HG03066 (cell line): ENCODE measurements at regions not wholly inside any gene's neighbourhood (a gene's known extent, or its start where the extent isn't known, plus 50 kb on each side); places are given as distances from the start of the nearest gene placed in this dataset.

Source experiments
- ATAC-seq: cut with Tn5 transposase; IDR thresholded peaks from one replicate; pipeline ENCODE4 v1.9.1; 2021; ENCODE audit warnings: low read depth; ENCODE audit not compliant: unreplicated experiment

- ATAC-seq, result no peak
Measured at GRCh38 chr5:31049936-31050704, 143.4 kb upstream of the CDH6 start.

GRCh38 chr5:31049461-31049860, 144.0 kb upstream of the CDH6 start:
- no peak for ATAC-seq

- ATAC-seq, result no peak
Measured at GRCh38 chr5:31048282-31049270, 144.9 kb upstream of the CDH6 start.

GRCh38 chr5:31047621-31048020, 145.9 kb upstream of the CDH6 start:
- ATAC-seq, result no peak

- no peak for ATAC-seq
Measured at GRCh38 chr5:31047007-31047406, 146.5 kb upstream of the CDH6 start.

GRCh38 chr5:31036411-31036810, 157.1 kb upstream of the CDH6 start:
- ATAC-seq, result no peak

GRCh38 chr5:31033295-31033694, 160.2 kb upstream of the CDH6 start:
- ATAC-seq, result no peak

GRCh38 chr5:31029925-31030324, 163.6 kb upstream of the CDH6 start:
- no peak for ATAC-seq

GRCh38 chr5:31027721-31028120, 165.8 kb upstream of the CDH6 start:
- no peak for ATAC-seq

GRCh38 chr5:31023105-31023504, 170.4 kb upstream of the CDH6 start:
- ATAC-seq, result no peak

- ATAC-seq, result no peak
Measured at GRCh38 chr5:31021181-31021624, 172.3 kb upstream of the CDH6 start.

GRCh38 chr5:31008231-31008630, 185.3 kb upstream of the CDH6 start:
- no peak for ATAC-seq

GRCh38 chr5:31007672-31008071, 185.8 kb upstream of the CDH6 start:
- no peak for ATAC-seq

GRCh38 chr5:31000287-31000686, 193.2 kb upstream of the CDH6 start:
- ATAC-seq, result no peak

- ATAC-seq, result no peak
Measured at GRCh38 chr5:30997681-30998080, 195.8 kb upstream of the CDH6 start.

- ATAC-seq, result no peak
Measured at GRCh38 chr5:30994902-30995301, 198.6 kb upstream of the CDH6 start.

- ATAC-seq, result no peak
Measured at GRCh38 chr5:30994176-30994575, 199.3 kb upstream of the CDH6 start.

GRCh38 chr5:30991462-30991861, 202.0 kb upstream of the CDH6 start:
- ATAC-seq, result no peak

- no peak for ATAC-seq
Measured at GRCh38 chr5:30981576-30981975, 211.9 kb upstream of the CDH6 start.

GRCh38 chr5:30968971-30969370, 224.5 kb upstream of the CDH6 start:
- no peak for ATAC-seq

- no peak for ATAC-seq
Measured at GRCh38 chr5:30960036-30960435, 233.4 kb upstream of the CDH6 start.

- no peak for ATAC-seq
Measured at GRCh38 chr5:30959238-30959637, 234.2 kb upstream of the CDH6 start.
